Dermis blood vessel endothelial cell (primary cell): ENCODE measurements at regions not wholly inside any gene's neighbourhood (a gene's known extent, or its start where the extent isn't known, plus 50 kb on each side); places are given as distances from the start of the nearest gene placed in this dataset.

Experiments
- DNase-seq: peaks from one replicate; pipeline ENCODE4 v3.0.0; 2010

DNA sequence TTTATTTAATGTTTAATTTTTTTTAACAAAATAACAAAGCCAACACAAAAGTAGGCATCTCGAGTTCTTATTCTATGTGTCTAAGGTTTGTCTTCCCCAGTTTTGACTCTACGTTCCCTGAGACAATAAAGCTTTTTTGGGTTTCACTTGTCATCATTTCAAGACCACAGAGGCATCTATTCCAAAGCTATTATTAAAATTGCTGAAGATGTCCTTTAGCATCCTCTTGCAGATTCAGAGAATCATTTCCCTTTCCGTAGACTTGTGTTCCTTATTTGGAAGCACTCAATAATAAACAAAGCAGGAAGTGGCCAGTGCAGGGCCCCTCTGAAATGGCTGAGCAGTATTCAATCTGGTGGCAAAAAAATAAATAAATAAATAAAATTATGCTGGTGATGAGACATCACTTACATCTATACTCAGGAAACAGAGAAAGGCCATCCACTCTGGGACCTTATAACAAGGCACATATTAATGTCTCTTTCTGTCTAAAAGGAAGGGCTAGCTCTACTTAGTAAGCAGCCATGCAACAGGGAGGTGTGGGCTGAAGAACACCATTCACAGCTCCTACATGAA is 362.3 kb downstream of the WDR72 start:
- DNase-seq: no peak

DNA sequence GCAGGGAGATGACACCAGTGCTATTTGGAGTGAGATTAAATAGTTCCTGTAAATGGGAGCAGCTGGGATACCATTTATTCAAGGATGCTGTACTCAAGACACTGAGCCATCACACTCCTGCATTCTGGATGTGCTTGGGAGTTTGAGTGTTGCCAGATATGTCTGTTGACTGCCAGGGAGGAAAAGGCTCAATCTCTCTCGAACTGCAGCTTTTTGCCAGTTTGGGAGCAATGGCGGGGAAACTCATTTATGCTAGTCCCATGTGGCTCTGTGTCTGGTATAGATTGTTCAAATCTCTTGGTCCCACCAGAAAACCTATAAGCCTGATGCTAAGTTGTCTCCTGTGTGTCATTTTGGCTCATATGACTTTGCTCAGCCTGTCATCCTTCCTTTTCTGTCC is 363.6 kb downstream of the WDR72 start:
- no peak for DNase-seq

DNA sequence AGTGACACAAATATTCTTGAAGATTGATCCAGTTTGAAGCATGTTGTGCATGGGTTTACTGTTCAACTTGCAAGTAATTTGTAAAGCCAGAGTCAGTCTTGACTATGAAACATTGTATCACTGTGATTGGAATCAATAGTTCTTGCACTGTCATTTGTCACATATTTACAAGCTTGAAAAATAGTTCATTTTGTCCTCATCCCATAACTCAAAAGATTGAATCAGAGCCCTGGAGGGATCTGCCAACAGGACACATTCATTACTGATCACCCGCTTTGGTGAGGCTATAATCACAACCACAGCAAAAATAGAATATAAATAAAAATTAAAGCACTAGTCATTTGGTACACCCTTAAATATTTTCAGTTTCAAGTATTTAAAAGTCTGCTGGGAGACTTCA is 368.9 kb downstream of the WDR72 start:
- DNase-seq: no peak

GRCh38 chr15:53389271-53390037 is 370.0 kb downstream of the WDR72 start:
- no peak for DNase-seq

- DNase-seq: no peak
Measured at GRCh38 chr15:53384417-53384816, 375.0 kb downstream of the WDR72 start.

DNA sequence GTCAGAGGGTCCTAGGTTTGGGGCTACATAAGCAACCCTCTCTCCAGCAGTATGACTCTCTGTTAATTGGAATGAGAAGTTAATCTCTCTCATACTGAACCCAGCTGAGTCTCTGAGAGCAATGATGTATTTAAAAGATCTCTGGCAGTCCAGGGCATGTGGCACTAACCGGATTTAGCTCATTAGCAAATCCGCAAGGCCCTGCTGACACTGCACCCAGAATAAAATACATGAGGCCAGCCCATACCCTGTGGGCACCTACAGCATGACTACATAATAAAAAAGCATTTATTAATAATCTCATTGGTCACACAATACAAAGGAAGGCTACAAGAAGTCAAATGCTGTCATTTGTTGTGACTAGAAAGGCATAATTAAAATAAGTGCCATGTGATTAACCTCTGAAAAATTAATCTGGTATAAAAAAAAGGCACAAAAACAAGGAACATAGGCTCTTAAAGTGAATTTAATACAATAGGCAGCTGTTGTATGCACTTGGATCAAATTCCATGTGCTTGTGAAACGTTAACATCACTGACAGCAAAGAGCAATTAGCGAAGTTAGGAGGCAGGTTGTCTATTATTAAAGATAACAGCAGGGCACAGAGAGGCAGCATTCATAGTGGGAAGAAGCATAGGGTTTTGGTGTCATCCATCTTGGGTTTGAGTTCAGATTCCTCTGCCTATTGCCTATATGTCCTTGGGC is 381.2 kb downstream of the WDR72 start:
- DNase-seq: no peak

GRCh38 chr15:53367740-53368139 is 391.7 kb downstream of the WDR72 start:
- DNase-seq: no peak

- DNase-seq: no peak
Measured at GRCh38 chr15:53360881-53361280, 398.6 kb downstream of the WDR72 start.

DNA sequence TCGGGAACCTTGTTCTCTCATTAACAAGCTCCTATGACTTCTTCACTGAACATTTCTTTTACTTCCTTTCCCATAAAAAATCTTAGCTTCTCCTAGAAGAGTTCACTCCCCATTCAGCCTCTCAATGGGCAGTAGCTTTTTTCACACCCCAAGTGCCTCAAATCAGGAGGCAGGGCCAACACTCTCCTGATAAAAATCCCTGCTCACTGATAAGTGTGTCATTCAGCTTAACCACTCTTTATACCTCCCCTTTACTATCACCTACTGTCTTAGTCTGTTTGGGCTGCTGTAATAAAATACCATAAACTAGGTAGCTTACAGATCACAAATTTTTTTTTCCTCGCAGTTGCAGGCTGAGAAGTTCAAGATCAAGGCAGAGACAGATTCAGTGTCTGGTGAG is 400.4 kb downstream of the WDR72 start:
- DNase-seq: no peak

DNA sequence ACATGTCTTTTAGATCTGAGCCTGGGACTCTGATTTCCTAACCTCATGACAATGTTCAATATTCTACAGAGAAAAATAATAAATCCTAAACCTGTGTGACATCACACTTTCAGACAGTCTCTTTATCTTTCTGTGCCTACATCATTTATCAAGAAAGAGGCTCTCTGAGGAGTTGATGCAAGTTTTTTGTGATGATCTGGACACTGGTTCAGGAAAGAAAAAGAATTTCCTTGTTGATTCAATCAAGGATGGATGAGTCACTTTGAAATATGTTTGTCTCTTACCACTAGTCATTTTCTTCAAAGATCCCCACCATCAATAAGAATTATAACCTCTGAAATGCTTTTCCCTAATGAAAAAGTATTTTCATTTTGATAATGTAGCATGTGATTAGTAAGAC is 404.6 kb downstream of the WDR72 start:
- DNase-seq: no peak

DNA sequence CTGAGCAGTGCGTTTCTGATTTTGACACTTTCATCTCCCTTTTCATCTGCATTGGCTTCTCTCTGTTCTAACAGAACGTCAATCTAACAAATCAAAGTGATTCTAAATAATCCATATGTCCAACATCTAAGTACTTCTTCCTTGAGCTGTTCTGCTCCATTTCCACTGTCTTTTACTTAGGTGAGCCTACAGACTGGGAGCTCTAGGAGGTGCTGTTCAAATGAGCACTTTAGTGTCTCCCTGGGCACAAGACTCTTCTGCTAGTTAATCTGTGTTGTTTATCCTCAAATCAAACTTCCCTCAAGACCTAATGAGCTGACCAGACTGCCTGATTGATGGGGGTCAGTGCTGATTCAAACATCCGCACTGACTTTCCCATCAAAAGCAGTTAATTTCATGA is 408.1 kb downstream of the WDR72 start:
- no peak for DNase-seq

GRCh38 chr15:53346583-53346982 is 412.9 kb downstream of the WDR72 start:
- DNase-seq: no peak

GRCh38 chr15:53331328-53332190 is 427.9 kb downstream of the WDR72 start:
- DNase-seq: no peak

GRCh38 chr15:53328341-53328740 is 431.1 kb downstream of the WDR72 start:
- no peak for DNase-seq

DNA sequence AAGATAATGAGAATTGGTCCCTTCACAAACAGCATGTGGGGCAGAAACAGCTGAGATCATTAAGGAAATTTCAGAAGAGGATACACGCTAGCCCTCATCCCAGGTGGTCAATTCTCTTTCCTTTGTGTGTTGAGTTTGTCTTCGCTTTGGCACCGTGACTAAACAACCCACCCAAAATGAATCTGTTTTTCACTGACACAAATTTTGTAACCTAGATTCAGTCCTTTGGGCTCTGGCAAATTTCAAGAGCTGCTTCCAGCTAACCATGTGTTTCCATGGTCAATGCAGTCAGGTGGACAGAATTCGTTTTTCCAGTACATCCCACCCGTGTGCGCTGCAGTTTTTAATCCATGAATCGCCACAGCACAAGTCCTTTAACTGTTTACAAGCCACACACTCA is 435.4 kb downstream of the WDR72 start:
- DNase-seq: no peak

GRCh38 chr15:53323191-53323590 is 436.3 kb downstream of the WDR72 start:
- no peak for DNase-seq

GRCh38 chr15:53320816-53321215 is 438.6 kb downstream of the WDR72 start:
- DNase-seq: no peak

DNA sequence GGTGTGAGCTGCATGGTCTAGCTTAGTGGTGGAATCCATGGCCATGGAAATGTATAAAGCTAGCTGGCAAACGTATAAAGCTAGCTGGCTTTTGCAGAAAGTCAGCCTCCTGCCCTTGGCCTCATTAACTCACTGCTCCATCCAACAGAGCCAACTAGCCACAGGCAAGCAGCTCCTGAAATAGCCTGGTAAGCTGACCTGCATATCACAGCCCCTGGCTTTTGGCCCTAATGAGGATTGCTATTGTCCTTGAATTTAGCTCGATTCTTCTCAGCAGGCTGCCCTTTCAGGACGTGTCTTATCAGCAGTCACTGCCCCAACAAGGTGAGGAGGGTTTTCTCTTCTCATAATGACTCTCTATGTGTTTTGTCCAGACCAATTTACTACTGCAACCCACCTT is 446.8 kb downstream of the WDR72 start:
- no peak for DNase-seq

- DNase-seq: no peak
Measured at GRCh38 chr15:53310709-53311108, 448.8 kb downstream of the WDR72 start.

DNA sequence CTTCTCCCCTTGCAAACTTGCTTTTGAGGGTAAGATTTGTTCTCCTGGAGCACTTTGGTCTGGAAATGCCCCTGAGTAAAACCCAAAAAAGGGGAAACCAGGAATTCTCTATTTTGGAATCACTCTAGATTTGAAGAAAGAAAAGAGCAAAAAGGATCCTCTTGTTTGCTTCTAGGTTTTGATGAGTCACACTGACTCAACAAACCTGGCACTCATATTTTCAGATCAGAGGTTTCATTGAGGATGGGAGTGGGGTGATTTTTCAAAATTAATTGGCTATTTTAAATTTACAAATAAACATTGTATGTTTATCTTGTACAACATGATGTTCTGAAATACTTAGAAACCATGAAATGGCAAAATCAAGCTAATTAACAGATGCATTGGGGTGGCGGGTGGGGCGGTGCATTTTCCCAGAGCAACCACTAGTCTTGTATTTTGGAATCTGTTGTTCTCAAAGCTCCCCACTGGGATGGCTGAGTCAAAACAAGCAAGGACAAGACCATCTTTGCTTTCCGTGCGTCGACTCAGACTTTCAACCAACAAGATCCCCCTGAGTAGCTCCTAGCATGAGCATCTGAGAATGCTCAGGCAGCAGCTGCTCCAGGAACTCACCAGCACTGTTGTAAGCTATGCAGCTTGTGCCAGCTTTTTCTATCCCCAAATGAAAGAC is 451.4 kb downstream of the WDR72 start:
- DNase-seq: no peak

- DNase-seq: no peak
Measured at GRCh38 chr15:53305554-53305953, 453.9 kb downstream of the WDR72 start.

- DNase-seq: no peak
Measured at GRCh38 chr15:53305101-53305500, 454.4 kb downstream of the WDR72 start.

DNA sequence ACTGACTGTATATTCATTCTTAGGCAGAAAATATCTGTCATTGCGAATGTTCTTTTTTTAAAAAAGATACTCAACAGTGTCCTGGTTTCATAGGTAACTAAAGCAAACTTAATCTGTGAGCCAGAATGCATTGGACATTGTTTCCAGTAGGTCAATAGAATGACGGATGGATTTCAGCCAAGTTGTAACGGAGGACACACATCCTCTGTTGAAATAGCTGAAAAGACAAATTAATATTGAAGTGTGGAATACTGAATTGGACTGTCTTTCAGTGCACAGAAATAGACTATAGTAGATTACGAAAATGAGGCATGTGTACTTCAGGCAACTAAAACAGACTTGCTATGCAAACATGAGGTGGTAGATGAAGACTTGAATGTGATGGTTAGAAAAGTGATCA is 461.6 kb downstream of the WDR72 start:
- DNase-seq: no peak
